Fibroblast of the aortic adventitia (primary cell): ENCODE measurements at regions not wholly inside any gene's neighbourhood (a gene's known extent, or its start where the extent isn't known, plus 50 kb on each side); places are given as distances from the start of the nearest gene placed in this dataset.

Experiments
- DNase-seq: peaks from one replicate; pipeline ENCODE4 v3.0.0-alpha.2; 2010; ENCODE audit warnings: low read depth
- H3K4me3 ChIP-seq: 2 replicates; pipeline ENCODE4 v1.5.1; 2011; ENCODE audit warnings: low read depth, mild to moderate bottlenecking, control low read depth, low read length, moderate library complexity
- CTCF ChIP-seq: IDR thresholded peaks from 2 replicates; pipeline ENCODE4 v1.5.1; 2011; ENCODE audit warnings: mild to moderate bottlenecking, low read length, control low read depth, inconsistent platforms; ENCODE audit not compliant: insufficient read depth

- no peak overlapping the region for H3K4me3 ChIP-seq
- no peak for TF ChIP-seq CTCF
- no peak for DNase-seq
These were observed 249.3 kb upstream of the RTL1 start for GRCh38 chr14:101152855-101153254.

GRCh38 chr14:101153691-101154090, 250.2 kb upstream of the RTL1 start:
- DNase-seq = no peak
- H3K4me3 ChIP-seq = no peak overlapping the region
- no peak for TF ChIP-seq CTCF

- no peak overlapping the region for H3K4me3 ChIP-seq
- TF ChIP-seq CTCF = no peak
- DNase-seq = no peak
These were observed 252.1 kb upstream of the RTL1 start for GRCh38 chr14:101155575-101155974.

GRCh38 chr14:101167428-101167827, 263.9 kb upstream of the RTL1 start:
- no peak for DNase-seq
- H3K4me3 ChIP-seq = no peak overlapping the region
- no peak for TF ChIP-seq CTCF

- DNase-seq = no peak
- no peak overlapping the region for H3K4me3 ChIP-seq
- TF ChIP-seq CTCF = no peak
These were observed 265.7 kb upstream of the RTL1 start for GRCh38 chr14:101169267-101169666.

- DNase-seq = no peak
- no peak overlapping the region for H3K4me3 ChIP-seq
- no peak for TF ChIP-seq CTCF
These were observed 268.1 kb upstream of the RTL1 start for GRCh38 chr14:101171650-101172049.

GRCh38 chr14:101173698-101174521, 270.4 kb upstream of the RTL1 start:
- no peak for TF ChIP-seq CTCF
- no peak for DNase-seq
- no peak overlapping the region for H3K4me3 ChIP-seq
